ENCODE measurements at regions not wholly inside any gene's neighbourhood (a gene's known extent, or its start where the extent isn't known, plus 50 kb on each side); places are given as distances from the start of the nearest gene placed in this dataset.

DNA sequence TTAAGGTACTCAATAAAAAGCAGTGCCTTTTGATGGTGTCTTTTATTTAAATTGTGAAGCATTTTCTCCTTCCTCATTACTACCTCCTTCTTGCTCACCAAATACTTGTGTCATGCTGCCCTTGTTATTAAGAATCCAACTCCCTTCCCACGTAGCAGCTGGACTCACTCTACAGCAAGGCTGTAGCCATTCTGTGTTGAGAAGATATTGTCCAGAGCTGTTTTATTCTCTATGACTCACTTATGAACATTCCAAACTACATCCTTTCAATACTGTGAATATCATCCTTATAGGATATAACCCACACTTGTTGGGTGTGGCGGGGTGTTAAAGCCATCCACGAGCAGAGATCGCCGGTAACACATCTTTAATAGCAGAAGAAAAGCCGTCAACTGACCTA is 1671.5 kb upstream of the SLC10A2 start:
- Histone ChIP-seq H3K36me3 (no peaks in the 10 kb centered on the region), H3K27ac (peak overlapping the region in 1 of 2 donors; percentile 19), H3K9me3 (no peaks in the 10 kb centered on the region), H3K4me3 (no peak overlapping the region), H3K4me1 (no peaks in the 10 kb centered on the region), H3K27me3 (no peaks in the 10 kb centered on the region)
- DNase-seq (ENCODE audit: low spot score in 2 of 2): no peak
- intact Hi-C loops (cut with DNase I; ENCODE audit: low total_unique reads): no loop called here
- TF ChIP-seq, protein P1, sequence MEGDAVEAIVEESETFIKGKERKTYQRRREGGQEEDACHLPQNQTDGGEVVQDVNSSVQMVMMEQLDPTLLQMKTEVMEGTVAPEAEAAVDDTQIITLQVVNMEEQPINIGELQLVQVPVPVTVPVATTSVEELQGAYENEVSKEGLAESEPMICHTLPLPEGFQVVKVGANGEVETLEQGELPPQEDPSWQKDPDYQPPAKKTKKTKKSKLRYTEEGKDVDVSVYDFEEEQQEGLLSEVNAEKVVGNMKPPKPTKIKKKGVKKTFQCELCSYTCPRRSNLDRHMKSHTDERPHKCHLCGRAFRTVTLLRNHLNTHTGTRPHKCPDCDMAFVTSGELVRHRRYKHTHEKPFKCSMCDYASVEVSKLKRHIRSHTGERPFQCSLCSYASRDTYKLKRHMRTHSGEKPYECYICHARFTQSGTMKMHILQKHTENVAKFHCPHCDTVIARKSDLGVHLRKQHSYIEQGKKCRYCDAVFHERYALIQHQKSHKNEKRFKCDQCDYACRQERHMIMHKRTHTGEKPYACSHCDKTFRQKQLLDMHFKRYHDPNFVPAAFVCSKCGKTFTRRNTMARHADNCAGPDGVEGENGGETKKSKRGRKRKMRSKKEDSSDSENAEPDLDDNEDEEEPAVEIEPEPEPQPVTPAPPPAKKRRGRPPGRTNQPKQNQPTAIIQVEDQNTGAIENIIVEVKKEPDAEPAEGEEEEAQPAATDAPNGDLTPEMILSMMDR (IDR thresholded peaks at IDR 0.05): no peak
- TF ChIP-seq POLR2AphosphoS5 (IDR thresholded peaks at IDR 0.05) (no peak), POLR2A (IDR thresholded peaks at IDR 0.05) (no peak)

DNA sequence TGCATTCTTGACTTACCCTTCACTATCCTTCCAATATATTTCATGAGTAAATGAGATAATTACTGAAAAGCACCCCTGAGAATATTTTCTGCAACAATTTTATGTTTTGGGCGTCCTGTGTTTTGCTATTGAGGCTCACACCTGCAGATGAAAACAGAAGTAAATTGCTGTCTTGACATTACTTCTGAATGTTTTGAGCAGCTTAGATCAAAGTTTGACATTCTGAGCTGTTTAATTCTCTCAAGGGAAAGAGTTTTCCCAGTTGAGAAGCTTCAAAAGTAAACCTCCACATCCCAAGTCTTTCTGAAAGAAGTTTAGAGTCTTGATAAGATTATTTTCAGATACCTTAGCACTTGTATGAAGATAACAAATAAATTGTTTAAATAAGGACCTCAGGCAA is 1667.2 kb upstream of the SLC10A2 start:
- intact Hi-C loops (cut with DNase I; ENCODE audit: low total_unique reads): no loop called here
- no peak overlapping the region for H3K27ac ChIP-seq
- TF ChIP-seq POLR2AphosphoS5 (IDR thresholded peaks at IDR 0.05) (no peak), POLR2A (IDR thresholded peaks at IDR 0.05) (no peak)
- TF ChIP-seq, protein P1 (IDR thresholded peaks at IDR 0.05): no peak
- H3K36me3 ChIP-seq: no peaks in the 10 kb centered on the region
- no peaks in the 10 kb centered on the region for H3K27me3 ChIP-seq
- no peak for DNase-seq (ENCODE audit: low spot score in 2 of 2)
- no peak overlapping the region for H3K4me3 ChIP-seq
- no peaks in the 10 kb centered on the region for H3K4me1 ChIP-seq
- H3K9me3 ChIP-seq: no peaks in the 10 kb centered on the region

DNA sequence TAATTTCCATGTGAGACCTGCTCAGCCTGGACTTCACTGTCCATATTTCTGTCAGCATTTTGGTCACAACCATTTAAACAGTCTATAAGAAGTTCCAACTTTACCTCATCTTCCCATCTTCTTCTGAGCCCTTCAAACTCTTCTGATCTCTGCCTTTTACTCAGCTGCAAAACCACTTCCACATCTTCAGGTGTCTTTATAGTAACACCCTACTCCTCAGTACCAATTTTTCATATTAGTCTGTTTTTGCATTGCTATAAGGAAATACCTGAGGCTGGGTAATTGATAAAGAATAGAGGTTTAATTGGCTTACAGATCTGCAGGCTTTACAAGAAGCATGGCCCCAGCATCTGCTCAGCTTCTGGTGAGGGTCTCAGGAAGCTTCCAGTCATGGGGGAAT is 1648.9 kb upstream of the SLC10A2 start:
- Histone ChIP-seq H3K9me3 (no peaks in the 10 kb centered on the region), H3K27ac (no peak overlapping the region), H3K4me1 (no peaks in the 10 kb centered on the region), H3K36me3 (no peaks in the 10 kb centered on the region), H3K4me3 (no peak overlapping the region), H3K27me3 (no peaks in the 10 kb centered on the region)
- DNase-seq (ENCODE audit: low spot score in 2 of 2): no peak
- TF ChIP-seq POLR2A (IDR thresholded peaks at IDR 0.05) (no peak), POLR2AphosphoS5 (IDR thresholded peaks at IDR 0.05) (no peak)
- TF ChIP-seq, protein P1 (IDR thresholded peaks at IDR 0.05): no peak
- intact Hi-C loops (cut with DNase I; ENCODE audit: low total_unique reads): no loop called here

DNA sequence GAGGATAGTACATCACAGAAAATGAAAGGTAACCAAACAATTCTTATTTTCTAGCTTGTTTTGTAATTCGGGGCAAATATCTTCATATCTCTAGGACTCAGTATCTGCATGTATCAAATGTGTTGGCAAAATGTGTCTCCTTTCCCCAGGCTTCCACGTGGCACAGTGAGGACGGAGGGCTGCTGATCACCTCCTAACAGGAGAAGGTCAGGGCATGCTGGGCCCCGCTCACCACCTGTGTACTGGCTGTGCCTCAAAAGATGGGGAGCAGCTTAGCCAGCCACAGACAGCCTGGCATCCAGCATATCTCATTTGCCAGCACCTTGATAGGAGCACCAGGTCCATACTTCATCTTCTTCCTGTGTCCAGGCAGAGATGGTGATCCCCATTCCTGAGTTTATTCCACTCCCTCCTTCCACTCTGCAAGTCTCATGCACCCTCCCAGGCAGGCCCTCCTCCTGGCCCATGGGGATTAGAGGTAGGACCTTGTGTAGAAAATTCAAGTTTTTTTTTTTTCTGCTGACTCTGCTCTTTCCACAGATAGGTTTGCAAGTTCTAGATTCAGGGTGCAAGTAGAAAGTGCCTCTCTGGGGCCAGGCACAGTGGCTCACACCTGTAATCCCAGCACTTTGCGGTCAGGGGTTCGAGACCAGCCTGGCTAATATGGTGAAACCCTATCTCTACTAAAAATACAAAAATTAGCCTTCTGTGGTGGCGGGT is 1639.0 kb upstream of the SLC10A2 start:
- no peaks in the 10 kb centered on the region for H3K36me3 ChIP-seq
- TF ChIP-seq POLR2A (IDR thresholded peaks at IDR 0.05): no peak
- TF ChIP-seq, protein P1 (IDR thresholded peaks at IDR 0.05): no peak
- no peak for TF ChIP-seq POLR2AphosphoS5 (IDR thresholded peaks at IDR 0.05)

DNA sequence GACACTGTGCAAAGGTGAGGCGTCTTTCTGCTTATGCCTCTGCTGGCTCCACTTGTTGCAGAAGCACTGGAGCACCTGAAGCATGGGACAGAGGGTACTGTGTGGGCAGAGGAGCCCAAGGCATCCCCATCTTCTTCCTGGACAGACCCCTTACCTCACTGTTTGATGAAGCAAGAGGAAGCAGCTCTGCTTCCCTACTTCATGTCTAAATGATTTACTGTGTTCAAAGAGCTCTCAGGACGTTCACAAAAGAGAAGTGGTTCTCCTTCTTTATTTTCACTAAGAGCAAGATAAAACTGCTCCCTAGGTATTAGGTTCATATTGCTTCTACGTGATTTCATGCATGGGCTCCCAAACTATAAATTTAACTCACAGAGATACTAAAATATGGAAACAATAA is 1635.4 kb upstream of the SLC10A2 start:
- Histone ChIP-seq H3K4me3 (no peak overlapping the region), H3K4me1 (no peaks in the 10 kb centered on the region), H3K9me3 (no peaks in the 10 kb centered on the region), H3K27ac (no peak overlapping the region), H3K36me3 (no peaks in the 10 kb centered on the region), H3K27me3 (no peaks in the 10 kb centered on the region)
- no peak for TF ChIP-seq POLR2AphosphoS5 (IDR thresholded peaks at IDR 0.05)
- no peak for TF ChIP-seq POLR2A (IDR thresholded peaks at IDR 0.05)
- TF ChIP-seq, protein P1 (IDR thresholded peaks at IDR 0.05): no peak
- intact Hi-C loops (cut with DNase I; ENCODE audit: low total_unique reads): no loop called here
- no peak for DNase-seq (ENCODE audit: low spot score in 2 of 2)

More for the DNA sequence above, 1639.0 kb upstream of the SLC10A2 start:
- Histone ChIP-seq H3K27me3 (no peaks in the 10 kb centered on the region), H3K27ac (no peak overlapping the region), H3K4me1 (no peaks in the 10 kb centered on the region), H3K9me3 (no peaks in the 10 kb centered on the region), H3K4me3 (no peak overlapping the region)
- no peak for DNase-seq (ENCODE audit: low spot score in 2 of 2)
- intact Hi-C loops (cut with DNase I; ENCODE audit: low total_unique reads): no loop called here

All from breast epithelium (tissue), 4 donors.